Superior temporal gyrus (tissue), 1 donor: ENCODE measurements at regions not wholly inside any gene's neighbourhood (a gene's known extent, or its start where the extent isn't known, plus 50 kb on each side); places are given as distances from the start of the nearest gene placed in this dataset.

Source experiments
- DNase-seq: peaks from one replicate; pipeline ENCODE4 v3.0.0-alpha.2; 2016; ENCODE audit errors: extremely low spot score

- DNase-seq, result no peak
These were observed 189.7 kb downstream of the BCAT1 start for GRCh38 chr12:24759155-24759554.

DNA sequence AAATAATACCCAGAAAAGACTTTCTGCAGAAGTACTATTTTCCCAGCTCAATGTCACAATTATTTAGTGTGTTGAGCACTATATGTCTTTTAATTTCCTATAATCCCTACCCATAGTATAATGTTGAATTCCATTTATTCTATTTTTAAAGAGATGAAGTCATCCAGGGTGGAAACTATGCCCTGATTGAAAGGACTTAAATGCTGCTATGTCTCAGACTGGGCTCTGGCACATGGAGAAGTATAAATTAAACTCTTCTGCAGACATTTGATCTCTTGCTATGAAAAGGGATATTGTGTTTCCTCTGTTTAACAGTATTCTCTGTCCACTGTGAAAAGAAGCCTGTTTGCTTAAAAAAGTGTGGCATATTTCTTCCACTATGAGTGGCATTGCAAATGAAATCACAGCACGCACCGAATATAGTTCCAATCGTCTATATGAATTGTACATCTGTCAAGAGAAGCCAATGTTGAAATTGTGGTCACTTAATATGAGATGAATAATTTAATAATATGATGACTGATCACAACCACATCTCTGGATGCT lies 192.3 kb downstream of the BCAT1 start:
- DNase-seq, result no peak

GRCh38 chr12:24754690-24755638 lies 193.9 kb downstream of the BCAT1 start:
- no peak for DNase-seq

- no peak for DNase-seq
These were observed 196.0 kb downstream of the BCAT1 start for GRCh38 chr12:24752763-24753462.

DNA sequence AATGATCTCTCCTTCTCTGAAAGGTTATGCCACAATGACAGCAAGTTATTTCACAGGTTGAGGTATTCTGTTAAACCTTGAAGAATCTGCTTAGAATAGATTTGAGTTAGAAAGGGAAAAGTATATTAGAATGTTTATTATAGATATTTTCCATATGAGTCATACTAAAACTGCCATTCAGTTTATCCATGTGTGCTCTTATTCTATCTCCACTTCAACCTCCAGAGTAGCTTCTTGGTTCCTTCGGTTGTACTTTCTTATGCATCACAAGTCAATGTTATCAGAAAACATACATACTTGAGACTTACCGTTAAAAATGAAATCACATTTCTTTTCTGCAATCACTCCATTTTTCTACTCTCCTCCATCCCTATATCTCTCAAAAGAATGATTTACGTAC lies 197.7 kb downstream of the BCAT1 start:
- DNase-seq, result no peak

- DNase-seq, result no peak
These were observed 198.6 kb downstream of the BCAT1 start for GRCh38 chr12:24750263-24750662.

GRCh38 chr12:24749171-24749570 lies 199.7 kb downstream of the BCAT1 start:
- DNase-seq, result no peak

DNA sequence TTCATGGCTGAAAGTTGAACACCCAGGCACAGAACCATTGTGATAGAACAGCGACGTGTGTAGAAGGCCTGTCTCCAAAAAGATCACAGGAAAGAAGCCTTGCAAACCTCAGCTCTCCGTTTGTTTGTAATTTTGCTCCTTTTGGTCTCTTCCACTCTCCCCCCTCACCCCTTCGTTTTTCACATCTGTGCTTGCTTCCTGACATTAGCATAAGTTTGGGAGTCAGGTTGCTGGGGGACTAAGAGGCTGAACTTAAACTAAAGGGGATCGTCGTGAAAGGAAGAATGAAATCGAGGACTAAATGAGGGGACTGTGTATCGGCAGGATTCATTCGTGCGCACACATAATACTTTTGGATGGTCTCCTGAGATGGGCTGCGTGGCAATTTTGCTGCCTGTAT lies 200.6 kb downstream of the BCAT1 start:
- DNase-seq, result no peak

GRCh38 chr12:24746864-24747263 lies 202.0 kb downstream of the BCAT1 start:
- no peak for DNase-seq

GRCh38 chr12:24746006-24746671 lies 202.8 kb downstream of the BCAT1 start:
- no peak for DNase-seq

- no peak for DNase-seq
These were observed 204.7 kb downstream of the BCAT1 start for GRCh38 chr12:24743941-24744793.

DNA sequence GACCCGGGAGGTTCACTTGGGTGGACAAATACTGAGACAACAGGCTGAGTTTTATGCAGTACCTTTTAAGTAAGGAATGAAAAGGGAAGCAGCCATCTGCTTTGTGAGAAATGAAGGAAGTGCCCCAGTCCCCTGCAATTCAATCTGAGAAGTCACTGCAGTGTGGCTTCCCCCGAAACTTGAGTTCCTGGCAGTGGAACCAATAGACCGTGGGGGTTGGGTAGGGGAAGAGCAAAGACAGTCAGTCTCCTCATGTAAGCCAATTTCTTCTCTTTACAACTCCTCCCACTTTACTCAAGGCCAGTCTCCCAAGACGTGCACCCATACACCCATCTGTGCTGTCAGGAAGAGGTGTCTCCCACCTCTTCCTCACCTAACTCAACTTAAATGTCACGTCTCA lies 206.5 kb downstream of the BCAT1 start:
- no peak for DNase-seq

- no peak for DNase-seq
These were observed 207.7 kb downstream of the BCAT1 start for GRCh38 chr12:24741216-24741615.

DNA sequence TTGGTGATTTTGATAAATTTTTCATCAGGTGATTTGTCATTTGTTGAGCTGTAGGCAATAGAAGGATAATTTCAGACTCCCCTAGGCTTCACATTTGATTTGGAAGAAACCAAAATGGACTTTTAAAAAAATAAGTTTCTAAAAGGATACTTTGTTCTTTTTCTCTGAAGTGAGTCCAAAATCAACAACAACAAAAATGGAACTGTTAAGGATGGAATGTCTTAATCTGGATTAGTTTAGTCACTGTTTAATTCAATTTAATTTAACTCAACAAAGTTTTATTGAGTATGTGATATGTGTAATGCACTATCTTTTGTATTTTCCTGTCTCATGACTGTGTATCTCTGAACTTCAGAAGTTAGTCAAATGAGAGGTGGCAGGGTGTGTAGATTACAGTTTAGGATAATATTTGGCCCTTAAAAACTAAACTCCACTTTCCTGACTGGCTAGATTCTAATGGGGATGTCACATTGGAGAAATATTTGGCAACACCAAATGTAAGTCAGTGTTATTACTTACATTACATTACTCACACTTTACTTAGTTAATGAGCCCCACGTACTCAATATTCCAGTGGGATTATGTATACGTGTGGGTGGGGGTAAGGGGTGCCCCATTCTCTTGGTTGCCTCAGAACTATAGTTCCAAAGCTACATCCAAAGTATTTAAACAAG lies 209.7 kb downstream of the BCAT1 start:
- no peak for DNase-seq

GRCh38 chr12:24738441-24738840 lies 210.5 kb downstream of the BCAT1 start:
- DNase-seq, result no peak

DNA sequence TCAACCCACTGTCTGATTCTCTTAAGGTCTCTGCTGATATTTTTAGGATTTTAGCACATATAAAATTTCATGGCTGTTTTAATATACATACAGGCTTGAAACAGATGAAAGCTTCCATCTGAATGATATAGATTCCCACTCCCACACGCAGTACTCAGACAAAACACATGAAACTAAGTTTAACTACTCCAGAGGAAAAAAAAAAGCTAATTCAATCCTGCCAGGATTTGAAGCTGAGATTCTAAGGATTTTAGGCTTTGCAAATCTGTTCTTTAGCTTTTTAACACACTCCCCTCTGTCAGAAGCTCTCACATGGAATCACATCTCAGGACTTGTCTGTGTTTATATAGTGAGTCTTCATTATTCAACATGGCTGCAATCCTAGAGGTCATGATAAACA lies 217.3 kb downstream of the BCAT1 start:
- DNase-seq, result no peak

DNA sequence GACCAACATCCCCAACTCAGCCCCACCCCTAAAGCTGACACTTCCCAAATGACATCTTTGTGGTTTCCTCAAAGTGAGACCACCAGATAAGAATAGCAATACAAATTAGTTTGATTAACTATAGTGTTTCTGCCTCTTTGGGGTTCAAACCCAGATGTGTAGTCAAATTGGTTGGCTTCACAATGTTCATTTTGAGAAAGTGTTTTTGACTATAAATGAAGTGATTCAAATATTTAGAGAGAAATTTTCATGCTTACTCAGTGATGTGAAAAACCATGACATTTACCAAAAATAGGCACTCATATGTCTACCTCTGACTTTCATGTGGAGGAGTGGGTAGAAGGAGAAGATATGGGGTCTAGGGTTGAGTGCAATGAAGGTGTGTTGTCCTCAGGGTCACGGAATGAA lies 218.4 kb downstream of the BCAT1 start:
- DNase-seq, result no peak

DNA sequence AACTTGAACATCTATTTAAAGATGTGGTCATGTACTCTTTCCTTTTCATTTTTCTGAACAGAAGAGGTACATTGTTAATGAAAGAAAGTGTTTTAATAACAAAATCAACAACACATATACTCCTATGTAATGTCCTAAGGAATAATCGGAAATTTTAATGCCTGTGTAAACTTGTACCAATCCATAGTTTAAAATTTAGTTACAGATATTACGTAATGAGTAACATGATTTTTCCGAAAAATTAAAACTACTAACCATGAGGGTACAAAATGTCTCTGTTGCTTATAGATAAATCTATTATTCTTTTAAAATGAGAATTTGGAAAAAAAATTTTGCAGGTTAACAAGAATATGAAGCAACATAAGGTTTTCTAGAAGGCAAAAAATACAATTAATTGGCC lies 220.1 kb downstream of the BCAT1 start:
- no peak for DNase-seq

- DNase-seq, result peak; percentile 55
These were observed 220.5 kb downstream of the BCAT1 start for GRCh38 chr12:24728366-24728765.

GRCh38 chr12:24725616-24726015 lies 223.3 kb downstream of the BCAT1 start:
- DNase-seq, result no peak

DNA sequence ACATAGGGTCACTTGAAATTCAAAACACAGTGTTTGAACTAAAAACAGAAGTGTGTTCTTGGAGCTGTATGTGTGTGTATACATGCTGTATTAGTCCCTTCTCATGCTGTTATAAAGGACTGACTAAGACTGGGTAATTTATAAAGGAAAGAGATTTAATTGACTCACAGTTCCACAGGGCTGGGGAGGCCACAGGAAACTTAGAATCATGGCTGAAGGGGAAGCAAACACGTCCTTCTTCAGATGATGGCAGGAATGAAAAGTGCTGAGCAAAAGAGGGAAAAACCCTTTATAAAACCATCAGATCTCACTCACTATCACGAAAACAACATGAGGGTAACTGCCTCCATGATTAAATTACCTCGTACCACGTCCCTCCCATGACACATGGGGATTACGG lies 224.1 kb downstream of the BCAT1 start:
- DNase-seq, result no peak
